AG09319 (cell line): ENCODE measurements at regions not wholly inside any gene's neighbourhood (a gene's known extent, or its start where the extent isn't known, plus 50 kb on each side); places are given as distances from the start of the nearest gene placed in this dataset.

ENCODE experiments used
- DNase-seq: peaks from one replicate; pipeline ENCODE4 v3.0.0-alpha.2; 2010; ENCODE audit warnings: low read depth; ENCODE audit errors: extremely low read depth
- TF ChIP-seq, protein P1 (sequence below): IDR thresholded peaks from 2 replicates; pipeline ENCODE4 v1.5.1; 2011; ENCODE audit warnings: low read depth, mild to moderate bottlenecking, inconsistent platforms, low read length, moderate library complexity

DNA sequence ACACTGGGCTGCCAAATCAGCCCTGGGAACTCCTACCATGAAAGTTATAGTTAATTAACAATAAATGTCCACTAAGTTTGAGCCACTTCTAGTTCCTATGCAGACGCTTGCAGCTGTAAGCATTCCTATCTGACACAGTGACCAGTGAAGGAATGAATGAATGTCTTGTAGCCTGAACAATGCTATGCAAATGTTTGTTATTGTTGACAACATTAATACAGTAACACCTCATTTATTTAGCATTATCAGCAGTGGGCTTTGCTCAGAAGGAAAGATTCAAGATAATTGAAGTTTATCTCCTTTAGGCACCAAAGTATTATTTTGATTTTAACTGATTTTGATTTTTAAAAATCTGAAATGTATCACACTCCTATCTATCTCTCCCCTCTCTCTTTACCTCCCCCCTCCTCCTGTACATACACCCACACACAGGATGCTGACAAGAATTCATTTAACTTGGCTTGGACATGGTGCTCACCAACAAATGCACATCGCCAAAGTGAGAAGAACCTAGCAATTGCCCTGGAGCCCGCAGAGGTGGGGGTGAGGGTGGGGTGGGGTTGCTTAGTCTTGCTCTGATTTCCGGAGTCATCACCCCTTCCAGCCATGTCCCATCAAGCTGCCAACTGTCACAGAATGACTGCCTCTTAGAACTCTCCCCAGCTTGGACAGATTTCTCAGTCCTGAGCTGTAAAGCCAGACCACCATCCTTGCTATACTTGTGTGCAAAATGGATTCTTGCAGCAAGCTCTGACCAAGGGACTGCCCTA lies 215.3 kb upstream of the CSF3R start:
- TF ChIP-seq, protein P1, sequence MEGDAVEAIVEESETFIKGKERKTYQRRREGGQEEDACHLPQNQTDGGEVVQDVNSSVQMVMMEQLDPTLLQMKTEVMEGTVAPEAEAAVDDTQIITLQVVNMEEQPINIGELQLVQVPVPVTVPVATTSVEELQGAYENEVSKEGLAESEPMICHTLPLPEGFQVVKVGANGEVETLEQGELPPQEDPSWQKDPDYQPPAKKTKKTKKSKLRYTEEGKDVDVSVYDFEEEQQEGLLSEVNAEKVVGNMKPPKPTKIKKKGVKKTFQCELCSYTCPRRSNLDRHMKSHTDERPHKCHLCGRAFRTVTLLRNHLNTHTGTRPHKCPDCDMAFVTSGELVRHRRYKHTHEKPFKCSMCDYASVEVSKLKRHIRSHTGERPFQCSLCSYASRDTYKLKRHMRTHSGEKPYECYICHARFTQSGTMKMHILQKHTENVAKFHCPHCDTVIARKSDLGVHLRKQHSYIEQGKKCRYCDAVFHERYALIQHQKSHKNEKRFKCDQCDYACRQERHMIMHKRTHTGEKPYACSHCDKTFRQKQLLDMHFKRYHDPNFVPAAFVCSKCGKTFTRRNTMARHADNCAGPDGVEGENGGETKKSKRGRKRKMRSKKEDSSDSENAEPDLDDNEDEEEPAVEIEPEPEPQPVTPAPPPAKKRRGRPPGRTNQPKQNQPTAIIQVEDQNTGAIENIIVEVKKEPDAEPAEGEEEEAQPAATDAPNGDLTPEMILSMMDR: no peak
- no peak for DNase-seq

DNA sequence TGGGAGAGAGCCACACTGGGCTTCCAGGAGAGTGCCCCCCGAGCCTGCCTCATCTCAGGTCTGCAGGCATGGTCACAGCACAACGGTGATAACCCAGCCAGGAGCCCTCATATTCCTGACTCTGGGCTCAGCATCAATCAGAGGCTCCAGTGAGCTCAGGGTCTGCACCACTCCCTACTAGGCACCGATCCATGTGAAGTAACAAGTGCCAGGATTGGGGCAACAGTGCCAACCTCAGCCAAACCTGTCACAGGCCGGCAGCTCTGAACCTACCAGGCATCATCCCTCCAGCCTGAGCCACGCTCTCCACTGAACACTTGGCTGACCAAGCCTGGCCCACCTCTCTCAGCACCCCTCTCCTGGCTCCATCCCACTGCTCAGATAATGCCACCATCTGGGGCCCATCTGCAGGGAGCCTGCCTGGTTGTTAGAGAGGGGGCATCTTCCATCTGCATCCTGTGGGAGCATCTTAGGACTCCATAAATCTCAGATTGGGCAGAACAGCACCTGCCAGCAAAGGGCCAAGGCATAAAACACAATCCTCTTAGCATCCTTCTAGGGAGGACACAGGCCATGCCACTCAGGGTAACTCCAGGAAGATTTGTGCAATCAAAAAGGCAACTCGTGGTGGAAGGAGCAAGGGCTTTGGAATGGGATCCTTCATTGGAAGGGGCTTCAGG lies 213.7 kb upstream of the CSF3R start:
- TF ChIP-seq, protein P1: no peak
- no peak for DNase-seq

DNA sequence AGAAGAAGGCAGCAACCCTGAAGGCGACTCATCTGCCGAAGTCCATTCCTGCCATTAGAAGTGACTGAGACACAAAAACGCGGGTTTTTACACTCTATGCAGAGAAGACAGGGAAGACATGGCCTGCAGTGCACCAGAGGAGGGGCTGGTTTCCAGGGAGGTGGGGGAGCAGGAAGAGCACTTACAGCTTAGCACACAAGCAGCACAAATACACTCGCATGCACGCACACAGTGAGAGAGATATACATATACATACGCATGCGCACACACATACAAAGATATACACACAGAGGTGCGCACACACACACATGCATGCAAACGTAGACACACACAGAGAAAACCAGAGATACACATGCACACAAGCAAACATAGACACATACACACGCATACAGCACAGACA lies 210.9 kb upstream of the CSF3R start:
- TF ChIP-seq, protein P1: no peak
- DNase-seq: no peak

DNA sequence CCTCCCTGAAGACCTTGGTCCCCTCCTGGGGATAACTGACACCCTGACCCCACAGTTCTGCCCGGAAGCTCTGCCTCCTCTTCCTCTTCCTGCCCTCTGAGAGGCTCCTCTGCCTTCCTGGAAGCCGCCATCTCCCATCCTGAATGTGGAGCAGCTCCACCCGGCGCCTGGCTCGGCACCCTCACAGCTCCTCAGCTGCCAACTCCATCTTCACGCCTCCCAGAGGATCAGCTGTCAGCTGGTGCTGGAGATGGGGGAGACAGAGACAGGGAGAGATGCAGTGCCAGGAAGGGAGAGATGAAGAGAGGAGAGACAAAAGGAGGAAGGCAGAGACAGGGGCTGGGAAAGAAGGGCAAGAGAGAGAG lies 210.4 kb upstream of the CSF3R start:
- TF ChIP-seq, protein P1: no peak
- DNase-seq: no peak

DNA sequence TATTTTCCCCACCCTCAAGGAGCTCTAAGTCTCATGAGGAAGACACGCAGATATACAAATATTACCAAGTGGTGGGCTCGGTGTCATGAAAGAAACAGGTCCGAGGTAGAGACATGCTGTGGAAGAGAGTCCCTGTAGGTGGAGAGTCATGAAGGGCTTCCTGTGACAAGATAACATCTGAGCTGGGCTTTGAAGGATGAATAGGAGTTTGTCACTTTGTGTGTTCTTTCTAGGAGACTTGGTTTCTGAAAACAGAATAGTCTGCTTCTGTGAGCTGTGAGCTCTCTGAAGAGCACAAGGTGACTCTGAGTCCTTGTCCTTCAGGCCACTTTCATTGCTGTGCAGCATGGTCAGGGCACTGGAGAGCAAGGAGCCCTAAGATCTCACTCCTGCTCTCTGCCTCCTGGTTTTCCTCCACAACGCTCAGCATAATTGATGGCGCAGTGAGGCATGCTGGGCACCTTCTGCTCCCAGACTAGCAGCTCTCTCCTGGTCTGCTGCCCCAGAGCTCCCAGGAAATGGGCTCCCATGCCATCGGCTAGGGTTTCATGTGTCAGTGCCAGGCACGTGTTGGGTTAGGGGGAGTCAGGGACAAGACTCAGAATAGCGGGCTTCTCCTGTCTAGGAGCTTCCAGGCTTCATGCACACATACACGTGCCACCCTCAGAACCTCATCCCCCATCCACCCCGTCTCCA lies 209.9 kb upstream of the CSF3R start:
- TF ChIP-seq, protein P1: no peak
- DNase-seq: no peak

DNA sequence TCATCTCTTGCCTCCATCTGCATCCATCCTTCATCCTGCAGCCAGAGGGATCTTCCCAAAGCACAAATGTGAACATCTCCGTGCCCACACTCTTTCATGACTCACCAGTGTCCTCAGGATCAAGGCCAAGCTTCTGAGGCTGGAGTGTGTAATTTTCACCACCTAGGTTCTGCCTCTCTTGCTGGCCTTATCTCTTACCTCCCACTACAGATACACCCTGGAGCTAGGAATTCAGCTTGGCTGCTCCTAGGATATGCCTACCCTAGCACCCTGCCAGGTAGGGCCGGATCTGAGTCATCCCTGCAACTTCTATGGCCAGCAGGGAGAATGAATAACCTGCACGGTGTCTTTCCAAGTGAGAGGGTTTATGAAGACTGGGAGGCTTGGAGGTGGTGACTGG lies 208.7 kb upstream of the CSF3R start:
- TF ChIP-seq, protein P1: no peak
- DNase-seq: no peak

DNA sequence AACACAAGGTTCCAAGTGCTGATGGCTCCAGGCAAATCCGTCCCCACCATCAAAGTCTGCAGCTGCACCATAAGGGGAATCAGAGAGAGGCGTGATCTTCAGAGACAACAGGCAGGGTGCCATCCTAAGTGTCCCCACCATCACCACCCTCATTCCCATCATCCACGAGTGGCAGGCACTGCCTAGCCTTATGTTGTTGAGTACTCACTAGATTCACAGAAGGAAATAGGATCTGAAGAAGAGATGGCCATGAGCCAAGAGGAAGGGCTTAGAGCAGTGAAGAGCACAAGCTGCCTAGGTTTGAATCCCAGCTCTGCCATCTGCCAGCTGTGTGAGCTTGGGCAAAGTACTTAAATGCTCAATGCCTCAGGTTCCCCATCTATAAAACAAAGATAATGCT lies 207.3 kb upstream of the CSF3R start:
- TF ChIP-seq, protein P1: no peak
- no peak for DNase-seq
